HPDE6-E6E7 (cell line): ENCODE measurements at regions not wholly inside any gene's neighbourhood (a gene's known extent, or its start where the extent isn't known, plus 50 kb on each side); places are given as distances from the start of the nearest gene placed in this dataset.

Experiments used
- DNase-seq: peaks from one replicate; pipeline ENCODE4 v3.0.0; 2011; ENCODE audit warnings: missing footprints; ENCODE audit errors: extremely low spot score

GRCh38 chr9:89879701-89880100 lies 274.9 kb downstream of the GADD45G start:
- DNase-seq = no peak

- no peak for DNase-seq
These were observed 275.3 kb downstream of the GADD45G start for GRCh38 chr9:89880161-89880560.

DNA sequence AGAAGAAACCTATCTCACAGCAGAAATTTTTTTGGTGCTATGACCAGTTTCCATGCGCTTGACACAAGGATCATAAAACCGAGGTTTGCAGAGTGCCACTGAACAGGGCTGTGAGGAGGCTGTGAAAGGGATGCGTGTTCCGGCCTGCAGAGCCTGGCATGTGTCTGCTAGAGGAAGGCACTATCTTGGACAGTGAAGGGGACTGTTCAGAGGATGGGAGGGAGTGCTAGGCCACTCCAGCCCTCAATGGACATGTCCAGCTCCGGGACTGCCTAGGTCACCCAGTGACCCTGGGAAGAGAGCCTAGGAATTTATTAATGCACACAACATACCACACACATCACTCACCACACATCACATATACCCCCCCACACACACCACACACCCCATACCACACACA lies 275.9 kb downstream of the GADD45G start:
- no peak for DNase-seq

DNA sequence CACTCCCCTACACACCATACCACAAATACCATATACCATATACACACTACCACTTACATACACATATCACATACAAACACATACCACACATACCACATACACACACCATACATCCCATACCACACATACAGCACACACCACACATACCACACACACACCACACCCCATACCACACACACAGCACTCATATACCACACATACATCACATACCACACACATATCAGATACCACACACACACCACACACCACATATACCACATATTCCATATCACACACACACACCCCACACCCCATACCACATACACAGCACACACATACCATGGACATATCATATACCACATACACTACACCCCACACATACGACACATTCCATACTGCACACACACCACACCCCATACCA lies 276.6 kb downstream of the GADD45G start:
- no peak for DNase-seq

DNA sequence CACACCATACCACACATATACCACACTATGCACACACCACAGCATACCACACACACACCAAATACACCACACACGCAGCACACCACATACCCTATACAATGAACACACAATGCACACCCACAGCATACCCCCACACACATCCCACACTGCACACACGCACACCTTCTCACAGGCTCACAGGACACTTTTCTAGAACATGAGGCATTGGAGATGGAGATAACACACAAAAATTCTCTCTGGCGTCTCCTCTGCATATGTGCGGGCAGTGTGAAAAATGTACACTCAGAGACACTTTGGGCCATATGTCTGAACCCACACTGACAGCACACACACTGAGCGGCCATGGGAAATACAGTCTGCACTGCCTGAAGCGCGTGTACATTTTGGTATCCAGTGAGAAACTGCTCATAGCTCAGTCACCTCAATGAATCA lies 278.1 kb downstream of the GADD45G start:
- no peak for DNase-seq

- no peak for DNase-seq
These were observed 278.9 kb downstream of the GADD45G start for GRCh38 chr9:89883401-89884341.

DNA sequence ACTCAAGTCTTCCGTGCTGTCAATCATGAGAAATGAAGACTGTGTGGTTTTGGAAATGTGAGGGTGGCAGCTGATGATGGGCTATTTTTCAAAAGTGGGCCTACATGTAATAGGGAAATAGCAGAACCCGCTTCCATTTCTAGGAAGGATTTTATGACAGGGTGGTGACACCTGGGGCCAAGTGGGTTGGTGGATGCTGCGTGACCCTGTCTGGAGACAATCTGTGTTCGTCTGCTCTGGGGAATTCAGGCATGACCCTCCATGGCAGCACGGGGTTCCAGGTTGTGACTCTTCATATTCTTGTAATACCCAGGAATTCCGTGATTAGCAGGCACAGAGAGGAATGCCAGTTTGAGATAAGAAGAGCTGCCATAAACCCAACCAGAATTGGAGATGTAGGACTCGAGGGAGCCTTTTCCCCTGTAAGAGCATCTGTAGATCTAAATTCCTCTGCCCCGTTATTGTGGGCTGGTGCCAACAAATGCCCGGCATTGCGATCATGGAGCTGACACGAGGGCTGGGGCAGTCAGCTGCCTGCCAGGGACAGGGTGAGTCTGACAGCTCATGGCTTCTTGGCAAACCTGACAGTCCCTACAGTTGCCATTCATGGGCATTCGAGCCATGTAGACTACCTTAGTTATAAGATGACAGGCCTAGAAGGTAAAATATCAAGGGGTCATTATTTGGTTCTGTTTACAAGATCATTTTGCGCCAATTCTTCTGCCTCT lies 279.7 kb downstream of the GADD45G start:
- DNase-seq = no peak

DNA sequence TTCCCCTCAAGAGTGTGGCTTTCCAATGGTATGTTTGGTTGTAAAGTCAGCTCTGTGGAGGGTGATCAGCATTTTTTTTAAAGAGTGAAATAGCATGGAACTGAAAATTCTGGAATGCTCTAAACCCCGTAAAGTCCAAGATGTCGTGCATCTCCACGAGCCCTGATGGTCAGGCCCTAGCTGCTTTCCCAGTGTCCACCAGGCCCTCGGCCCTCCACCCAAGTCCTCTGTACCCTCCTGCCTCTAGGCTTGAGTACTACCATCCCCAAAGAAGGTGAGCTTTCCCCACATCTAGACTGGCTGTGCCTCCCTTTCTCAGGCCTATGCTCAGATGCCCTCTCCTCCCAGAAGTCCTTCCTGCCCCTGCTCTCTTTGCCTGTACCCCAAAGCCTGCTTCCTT lies 280.3 kb downstream of the GADD45G start:
- DNase-seq = no peak

- DNase-seq = no peak
These were observed 281.5 kb downstream of the GADD45G start for GRCh38 chr9:89886281-89886700.

- no peak for DNase-seq
These were observed 282.5 kb downstream of the GADD45G start for GRCh38 chr9:89887286-89887685.

DNA sequence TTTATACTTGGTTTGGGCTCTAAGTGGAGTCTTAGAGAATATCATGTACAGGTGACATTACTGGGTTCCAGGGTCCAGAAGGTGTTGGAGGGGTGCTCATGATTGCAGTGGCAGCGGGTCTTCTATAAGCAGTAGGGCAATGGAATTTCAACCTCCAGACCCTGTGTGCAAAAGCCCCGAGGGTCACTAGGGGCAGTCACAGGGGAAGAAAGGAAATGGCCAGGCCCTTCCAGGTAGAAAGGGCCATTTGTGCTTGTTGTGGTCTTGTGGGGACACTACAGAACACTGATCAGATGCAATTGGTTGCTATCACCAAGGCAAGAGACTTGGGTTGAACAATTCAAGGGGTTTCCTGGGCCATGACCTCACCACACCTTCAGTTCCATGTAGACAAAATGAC lies 283.4 kb downstream of the GADD45G start:
- DNase-seq = no peak

DNA sequence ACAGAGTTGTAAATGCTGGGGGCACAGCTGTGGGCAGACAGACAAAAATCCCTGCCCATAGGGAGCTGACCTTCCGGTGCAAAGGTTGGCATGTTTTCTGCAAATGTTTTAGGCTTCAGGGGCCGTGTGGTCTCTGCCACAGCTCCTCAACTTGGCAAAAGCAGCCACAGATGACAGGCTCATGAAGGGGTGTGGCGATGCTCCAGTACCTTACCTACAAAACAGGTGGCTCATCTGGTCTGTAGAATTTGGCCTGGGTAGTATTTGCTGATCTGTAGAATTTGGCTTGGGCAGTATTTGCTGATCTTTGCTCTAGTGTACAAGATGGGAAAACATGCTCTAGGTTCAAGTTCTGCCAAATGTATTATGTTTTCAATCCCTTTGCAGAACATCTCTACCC lies 283.9 kb downstream of the GADD45G start:
- DNase-seq = no peak

GRCh38 chr9:89889865-89890264 lies 285.1 kb downstream of the GADD45G start:
- no peak for DNase-seq

DNA sequence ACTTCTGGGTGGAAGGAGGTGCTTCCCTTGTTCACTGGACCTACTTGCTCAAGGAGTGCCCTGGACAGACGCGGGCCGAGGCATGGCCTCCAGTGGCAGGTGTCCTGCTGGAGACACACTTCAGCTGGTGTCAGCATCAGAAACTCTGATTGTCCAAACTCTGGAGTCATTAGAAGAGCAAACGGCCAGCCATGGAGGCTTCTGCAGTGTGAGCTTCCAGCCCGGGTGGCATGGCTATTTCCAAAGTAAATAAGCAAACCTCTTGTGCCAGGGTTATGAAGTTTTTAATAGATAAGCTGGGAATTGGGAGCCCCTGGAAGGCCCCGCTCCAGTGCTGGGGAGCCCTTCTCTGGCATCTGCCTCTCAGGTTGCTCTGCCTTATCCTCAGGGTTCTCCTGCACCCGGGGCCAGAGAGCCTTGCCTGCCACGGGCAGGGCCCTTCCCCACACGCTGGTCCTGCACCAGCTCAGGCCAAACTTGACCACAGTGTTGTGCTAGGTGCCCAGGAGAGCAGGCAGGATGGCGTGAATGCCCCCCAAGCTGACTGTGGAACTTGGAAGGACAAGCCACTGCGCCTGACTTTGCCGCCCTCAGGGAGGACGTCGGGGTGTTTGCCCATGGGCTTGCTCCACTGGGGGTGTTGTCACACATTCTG lies 285.6 kb downstream of the GADD45G start:
- no peak for DNase-seq

DNA sequence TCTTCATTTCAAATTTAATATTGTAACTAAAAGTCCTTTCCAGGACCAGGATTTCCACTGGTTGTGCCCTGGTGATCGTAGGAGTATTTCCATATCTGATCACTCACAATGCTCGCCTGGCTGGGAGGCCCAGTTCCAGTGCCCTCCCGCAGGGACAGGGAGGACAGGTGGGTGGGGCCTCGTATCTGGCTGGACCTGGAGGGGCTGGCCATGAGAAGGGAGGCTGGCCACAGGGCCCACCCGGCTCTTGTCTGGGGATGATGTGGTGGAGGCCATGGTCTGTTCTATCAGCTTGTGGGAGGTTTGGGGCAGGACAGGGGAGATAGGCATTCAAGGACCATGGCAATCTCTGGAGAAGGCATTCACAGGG lies 286.4 kb downstream of the GADD45G start:
- DNase-seq = no peak

DNA sequence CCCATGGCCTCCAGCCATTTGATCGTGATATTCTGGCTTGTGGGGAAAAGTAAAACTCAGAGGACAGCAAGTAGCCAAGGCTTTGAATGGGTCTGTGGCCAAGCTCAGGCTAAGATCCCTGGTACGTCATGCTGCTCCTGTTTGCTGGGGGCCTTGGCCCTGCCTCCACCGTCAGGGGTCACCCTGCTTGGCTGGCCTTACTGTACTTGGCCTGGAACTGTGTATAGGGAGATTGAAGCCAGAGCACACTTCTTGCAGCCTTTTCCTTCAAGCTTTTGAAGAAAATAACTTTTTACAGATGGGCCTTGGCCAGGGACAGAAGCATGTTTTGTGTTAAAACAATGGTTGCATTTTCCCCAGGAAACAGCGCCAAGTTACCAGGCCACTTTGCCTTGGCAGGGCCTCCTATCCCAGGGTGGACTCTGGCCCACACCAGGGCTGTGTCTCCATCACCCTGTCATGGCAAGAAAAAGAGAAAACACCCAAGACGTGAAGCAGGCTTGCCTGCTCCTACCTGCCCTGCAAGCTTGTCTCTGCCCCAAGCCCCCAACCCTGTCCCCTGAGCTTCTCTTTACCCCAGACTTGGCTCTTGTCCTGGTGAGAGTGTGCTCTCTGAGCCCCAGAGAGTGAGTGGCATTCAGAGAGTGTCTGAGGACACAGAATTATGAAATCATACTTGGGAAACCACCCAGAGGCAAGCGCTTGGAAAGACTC lies 286.9 kb downstream of the GADD45G start:
- DNase-seq = no peak

- DNase-seq = no peak
These were observed 288.1 kb downstream of the GADD45G start for GRCh38 chr9:89892920-89893319.

DNA sequence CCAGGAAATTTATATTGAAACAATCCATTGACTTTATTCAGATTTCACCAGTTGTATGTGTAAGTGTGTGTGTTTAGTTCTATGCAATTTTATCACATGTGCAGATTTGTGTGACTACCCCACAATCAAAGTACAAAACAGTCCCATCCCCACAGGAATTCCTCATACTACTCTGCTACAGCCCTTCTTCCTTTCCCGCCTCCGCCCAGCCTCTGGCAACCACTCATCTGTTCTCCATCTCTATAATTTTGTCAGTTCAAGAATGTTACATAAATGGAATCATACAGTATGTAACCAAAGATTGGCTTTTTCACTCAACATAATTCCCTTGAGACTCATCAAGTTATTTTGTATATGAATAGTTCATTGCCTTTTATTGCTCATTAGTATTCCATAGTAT lies 289.1 kb downstream of the GADD45G start:
- no peak for DNase-seq

DNA sequence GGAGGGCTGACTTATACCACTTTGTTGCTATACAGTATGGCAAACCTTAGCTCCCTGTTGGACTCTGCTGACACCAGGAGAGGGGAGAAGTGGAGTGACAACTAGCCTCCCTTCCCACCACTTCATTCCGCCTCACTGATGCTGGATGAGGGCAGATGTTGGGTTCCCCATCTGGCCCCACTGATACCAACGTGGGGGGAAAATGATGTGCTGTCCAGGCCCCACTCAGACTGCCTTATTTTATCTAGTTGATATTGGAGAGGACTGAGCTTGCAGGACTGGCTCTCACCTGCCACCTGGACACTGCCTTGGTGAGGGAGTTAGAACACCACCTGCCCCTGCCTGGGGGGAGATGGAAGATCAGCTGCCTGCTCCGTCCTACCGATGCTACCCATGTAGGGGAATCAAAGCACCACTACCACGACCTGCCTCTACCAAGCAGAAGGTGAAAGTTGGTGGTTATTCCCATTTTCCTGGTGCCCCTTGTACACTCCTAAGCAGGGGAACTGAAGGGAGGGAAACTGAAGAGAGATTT lies 292.1 kb downstream of the GADD45G start:
- DNase-seq = no peak

DNA sequence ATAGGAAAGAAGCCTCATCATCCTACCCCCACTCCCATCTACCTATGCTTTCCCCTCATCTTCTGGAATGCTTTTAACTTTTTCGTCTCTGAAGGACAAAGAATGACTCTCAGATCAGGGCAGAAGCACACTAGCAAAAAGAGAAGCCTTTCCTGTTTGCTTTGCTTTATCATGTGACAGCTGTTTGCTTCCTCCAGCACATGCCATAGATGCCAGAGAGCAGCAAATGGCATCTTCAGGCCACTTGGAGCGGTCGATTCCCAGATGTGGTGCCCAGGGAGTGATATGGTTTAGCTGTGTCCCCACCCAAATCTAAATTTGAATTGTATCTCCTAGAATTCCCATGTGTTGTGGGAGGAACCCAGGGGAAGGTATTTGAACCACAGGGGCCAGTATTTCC lies 294.8 kb downstream of the GADD45G start:
- no peak for DNase-seq

- no peak for DNase-seq
These were observed 297.1 kb downstream of the GADD45G start for GRCh38 chr9:89901920-89902319.
